Fibroblast of skin of right quadriceps (primary cell): ENCODE measurements at regions not wholly inside any gene's neighbourhood (a gene's known extent, or its start where the extent isn't known, plus 50 kb on each side); places are given as distances from the start of the nearest gene placed in this dataset.
"Not testable (repeated sequence)": the region's sequence is repeated elsewhere in the genome, so short reads cannot be mapped to it uniquely, and the experiment has no call there.

Experiments used
- DNase-seq: peaks from one replicate; pipeline ENCODE4 v3.0.0-alpha.2; 2013

- no peak for DNase-seq
Measured at GRCh38 chr6:17182961-17183360, 81.1 kb downstream of the STMND1 start.

- DNase-seq, result no peak
Measured at GRCh38 chr6:17186925-17187324, 85.1 kb downstream of the STMND1 start.

DNA sequence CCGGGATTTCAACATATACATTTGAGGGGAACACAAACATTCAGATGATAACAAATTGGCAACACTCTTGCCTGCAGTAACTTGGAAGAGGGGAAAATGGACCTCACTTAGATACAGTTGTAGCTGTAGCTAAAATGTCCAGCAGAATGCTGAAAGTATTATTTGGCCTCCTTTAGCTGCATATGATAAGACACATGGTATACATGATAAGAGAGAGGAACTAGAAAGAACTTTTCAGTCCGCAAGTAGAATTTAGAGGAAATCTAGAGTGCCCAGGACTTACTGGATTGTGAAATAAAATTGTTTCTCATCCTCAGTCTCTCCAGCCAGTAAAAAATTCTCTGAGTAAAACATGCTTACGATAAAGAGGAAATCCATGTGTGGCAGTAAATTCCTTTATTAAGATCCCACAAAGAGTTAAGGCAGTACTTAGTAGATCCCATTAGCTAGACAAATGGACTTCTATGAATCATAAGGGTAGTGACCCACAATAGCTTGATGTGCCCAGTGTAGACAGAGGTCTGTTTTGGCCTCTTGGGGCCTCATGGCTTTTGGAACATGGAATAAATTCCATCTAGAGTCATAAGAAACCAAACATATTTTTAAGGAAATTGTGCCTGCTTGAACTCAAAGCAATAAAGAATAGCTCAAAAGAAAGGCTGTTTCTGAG is 87.9 kb upstream of the RBM24 start:
- no peak for DNase-seq

DNA sequence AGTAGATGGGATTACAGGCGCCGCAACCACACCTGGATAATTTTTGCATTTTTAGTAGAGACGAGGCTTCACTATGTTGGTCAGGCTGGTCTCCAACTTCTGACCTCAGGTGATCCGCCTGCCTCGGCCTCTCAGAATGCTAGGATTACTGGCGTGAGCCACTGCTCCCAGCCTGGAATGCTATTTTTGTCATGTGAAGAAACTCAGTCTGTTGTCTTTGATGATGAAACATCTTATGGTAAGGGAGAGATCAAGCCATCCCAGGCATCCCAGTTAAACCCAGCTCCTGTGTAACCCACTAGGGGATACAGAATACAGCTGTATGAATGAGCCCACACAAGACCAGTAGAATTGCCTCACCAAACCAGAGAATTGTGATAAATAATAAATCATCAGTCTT is 83.6 kb upstream of the RBM24 start:
- DNase-seq, result no peak

GRCh38 chr6:17200395-17200794 is 80.8 kb upstream of the RBM24 start:
- DNase-seq, result no peak

GRCh38 chr6:17202526-17202925 is 78.6 kb upstream of the RBM24 start:
- no peak for DNase-seq

DNA sequence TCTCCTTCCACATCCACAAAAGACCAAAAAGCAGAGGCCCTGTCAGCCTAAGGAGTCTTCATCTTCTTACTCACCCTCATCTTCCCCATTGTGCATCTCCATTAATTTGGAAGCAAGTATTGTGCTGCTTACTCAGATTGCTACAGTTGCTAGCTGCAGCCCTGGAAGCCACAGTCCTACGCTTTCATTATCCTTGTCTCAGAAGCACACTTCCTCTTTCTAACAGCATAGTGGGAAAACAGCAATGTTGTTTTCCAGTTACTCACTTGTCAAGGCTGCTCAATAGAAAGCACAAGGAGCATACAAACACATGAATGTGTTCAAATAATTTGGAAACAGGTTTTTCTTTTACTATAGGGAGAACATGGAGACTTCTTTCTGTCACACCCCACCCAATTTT is 76.6 kb upstream of the RBM24 start:
- no peak for DNase-seq

DNA sequence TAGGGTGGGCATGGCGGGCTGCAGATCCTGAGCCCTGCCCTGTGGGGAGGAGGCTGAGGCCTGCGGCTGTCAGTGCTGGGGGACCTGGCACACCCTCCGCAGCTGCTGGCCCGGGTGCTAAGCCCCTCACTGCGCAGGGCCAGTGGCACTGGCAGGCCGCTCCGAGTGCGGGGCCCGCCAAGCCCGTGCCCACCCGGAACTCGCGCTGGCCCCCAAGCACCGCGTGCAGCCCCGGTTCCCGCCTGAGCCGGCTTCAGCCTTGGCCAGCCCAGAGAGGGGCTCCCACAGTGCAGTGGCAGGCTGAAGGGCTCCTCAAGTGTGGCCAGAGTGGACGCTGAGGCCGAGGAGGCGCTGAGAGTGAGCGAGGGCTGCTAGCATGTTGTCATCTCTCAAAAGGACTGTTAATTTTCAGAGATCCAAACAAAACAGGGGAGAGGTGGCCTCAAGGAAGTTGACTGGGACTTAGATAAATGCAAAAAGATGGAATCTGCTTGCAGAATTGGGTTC is 74.5 kb upstream of the RBM24 start:
- no peak for DNase-seq

DNA sequence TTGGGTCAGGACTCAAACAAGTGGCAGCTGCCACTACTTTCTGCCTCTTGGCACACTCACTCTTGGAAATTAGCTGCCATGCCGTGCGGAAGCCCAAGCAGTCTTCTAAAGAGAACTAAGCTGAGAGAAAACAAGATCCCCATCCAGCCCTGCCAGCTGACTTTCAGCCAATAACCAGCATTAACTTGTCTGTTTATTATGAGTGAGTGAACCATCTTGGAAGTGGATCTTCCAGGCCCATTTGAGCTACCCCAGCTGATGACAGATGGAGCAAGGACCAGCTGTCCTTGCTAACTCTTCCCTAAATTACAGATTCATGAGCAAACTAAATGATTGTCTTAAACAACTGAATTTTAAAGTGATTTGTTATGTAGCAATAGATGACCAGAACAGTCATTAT is 73.9 kb upstream of the RBM24 start:
- DNase-seq, result no peak

DNA sequence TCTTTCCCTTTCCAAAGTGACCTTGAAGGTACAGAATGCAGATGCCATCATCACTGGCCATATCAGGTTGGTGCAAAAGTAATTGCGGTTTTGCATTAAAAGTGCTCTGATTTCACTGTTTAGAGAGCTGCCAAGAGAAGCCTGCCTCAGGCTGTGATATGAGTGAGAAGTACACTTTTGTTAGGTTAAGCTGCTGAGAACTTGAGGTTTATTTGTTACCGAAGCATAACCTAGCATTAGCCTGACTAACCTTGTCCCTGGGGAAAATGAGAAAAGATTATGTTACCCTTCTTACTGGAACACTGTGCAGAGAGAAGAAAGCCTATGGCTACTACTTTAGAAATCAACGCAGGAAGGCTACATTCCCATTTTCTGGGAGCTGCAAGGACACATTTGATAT is 70.5 kb upstream of the RBM24 start:
- DNase-seq, result no peak

- no peak for DNase-seq
Measured at GRCh38 chr6:17211101-17211500, 70.1 kb upstream of the RBM24 start.

GRCh38 chr6:17212546-17213371 is 68.4 kb upstream of the RBM24 start:
- peak; percentile 19 for DNase-seq

DNA sequence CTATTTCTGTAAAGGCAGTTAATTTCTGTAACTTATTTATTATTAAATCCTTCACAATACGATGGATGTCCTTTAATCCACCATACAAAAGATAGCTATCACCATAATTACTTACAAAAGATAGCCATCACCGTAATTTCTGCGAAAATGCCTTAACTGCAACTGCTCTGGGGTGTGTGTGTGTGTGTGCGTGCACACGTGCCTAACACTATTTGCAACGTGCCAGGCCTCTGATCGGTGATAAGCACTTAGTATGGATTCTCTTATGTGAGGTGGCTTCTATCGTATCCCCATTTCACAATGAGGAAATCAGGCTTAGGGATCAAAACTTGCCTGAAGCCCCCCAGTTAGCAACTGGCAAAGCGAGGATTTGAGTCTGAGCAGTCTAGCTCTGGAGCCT is 67.1 kb upstream of the RBM24 start:
- DNase-seq, result no peak

- DNase-seq, result not testable (repeated sequence)
Measured at GRCh38 chr6:17216972-17217371, 64.2 kb upstream of the RBM24 start.

GRCh38 chr6:17218023-17218748 is 63.0 kb upstream of the RBM24 start:
- no peak for DNase-seq

GRCh38 chr6:17218749-17219093 is 62.4 kb upstream of the RBM24 start:
- no peak for DNase-seq

- no peak for DNase-seq
Measured at GRCh38 chr6:17219098-17219497, 62.1 kb upstream of the RBM24 start.

DNA sequence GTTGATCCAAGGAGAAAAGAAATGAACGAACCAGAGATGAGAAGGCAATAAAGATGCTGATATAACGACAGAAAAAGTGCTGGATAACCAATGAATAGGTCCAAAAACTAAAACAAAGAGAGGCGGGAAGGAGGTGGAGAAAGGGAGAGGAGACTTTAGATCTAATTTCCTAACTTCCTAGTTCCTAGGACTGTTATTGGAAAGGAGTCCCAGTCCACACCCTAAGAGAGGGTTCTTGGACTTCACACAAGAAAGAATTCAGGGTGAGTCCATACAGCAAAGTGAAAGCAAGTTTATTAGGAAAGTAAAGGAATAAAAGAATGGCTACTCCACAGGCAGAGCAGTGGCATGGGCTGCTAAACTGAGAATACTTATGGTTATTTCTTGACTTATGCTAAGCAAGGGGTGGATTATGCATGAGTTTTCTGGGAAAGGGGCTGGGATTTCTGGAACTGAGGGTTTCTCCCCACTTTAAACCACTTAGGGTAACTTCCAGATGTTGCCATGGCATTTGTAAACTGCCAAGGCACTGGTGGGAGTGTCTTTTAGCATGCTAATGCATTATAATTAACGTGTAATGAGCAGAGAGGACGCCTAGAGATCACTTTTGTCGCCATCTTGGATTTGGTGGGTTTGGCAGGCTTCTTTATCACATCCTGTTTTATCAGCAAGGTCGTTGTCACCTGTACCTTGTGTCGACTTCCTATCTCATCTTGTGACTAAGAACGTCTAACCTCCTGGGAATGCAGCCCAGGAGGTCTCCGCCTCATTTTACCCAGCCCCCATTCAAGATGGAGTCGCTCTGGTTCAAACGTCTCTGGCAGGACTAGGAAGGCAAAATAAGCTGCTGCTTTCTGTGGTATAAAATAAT is 60.9 kb upstream of the RBM24 start:
- DNase-seq, result no peak

- DNase-seq, result peak; percentile 27
Measured at GRCh38 chr6:17224056-17224455, 57.1 kb upstream of the RBM24 start.

DNA sequence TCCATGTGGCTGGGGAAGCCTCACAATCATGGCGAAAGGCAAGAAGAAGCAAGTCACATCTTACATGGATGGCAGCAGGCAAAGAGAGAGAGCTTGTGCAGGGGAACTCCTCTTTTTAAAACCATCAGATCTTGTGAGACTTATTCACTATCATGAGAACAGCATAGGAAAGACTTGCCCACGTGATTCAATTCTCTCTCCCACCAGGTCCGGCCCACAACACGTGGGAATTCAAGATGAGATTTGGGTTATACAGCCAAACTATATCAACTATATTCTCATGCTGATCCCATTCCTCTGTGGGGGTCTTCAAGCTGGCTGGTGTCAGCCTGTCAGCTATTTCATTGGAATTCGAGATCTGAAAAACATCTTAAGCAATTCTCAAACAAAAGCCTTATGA is 56.7 kb upstream of the RBM24 start:
- not testable (repeated sequence) for DNase-seq

DNA sequence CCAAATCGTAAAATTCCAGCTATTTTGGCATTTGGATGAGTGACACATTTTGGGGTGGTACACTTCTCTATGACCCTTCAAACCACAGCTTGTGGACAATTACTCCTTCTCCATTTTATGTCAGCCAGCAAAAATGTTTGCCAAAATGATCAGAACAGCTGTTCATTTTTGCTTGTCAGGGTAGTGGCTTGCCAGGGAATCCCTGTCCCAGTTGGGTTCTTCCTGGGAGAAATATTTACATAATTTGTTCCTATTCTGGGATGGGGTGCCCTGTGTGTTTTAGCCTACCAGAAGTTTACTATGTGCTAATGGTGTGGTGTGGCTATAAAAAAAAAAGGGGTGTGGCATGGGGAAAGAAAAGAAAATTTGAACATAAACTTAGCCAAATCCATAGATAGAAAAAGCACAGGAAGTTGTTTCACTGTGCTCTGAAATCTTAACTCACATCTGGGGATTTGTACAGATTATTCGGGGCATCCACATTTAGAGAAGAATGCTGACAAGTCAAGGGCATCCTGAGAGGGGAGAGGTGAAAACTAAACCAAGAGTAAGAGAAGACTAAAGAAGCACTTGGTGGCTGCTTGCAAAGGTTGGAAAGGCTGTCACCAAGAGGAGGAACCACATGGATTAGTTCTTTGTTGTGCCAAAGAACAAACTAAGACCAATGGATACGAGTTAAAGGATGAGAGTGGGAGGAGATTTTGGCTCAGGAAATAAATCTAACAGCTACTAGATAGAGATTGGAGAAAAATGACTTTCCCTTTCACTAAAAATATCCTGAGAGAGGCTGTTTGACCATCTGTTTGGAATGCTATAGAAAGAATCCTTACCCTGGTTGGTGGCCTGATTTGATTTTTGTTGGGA is 55.2 kb upstream of the RBM24 start:
- DNase-seq, result no peak

- DNase-seq, result no peak
Measured at GRCh38 chr6:17226786-17227233, 54.4 kb upstream of the RBM24 start.
